HEK293 (cell line): ENCODE measurements at regions not wholly inside any gene's neighbourhood (a gene's known extent, or its start where the extent isn't known, plus 50 kb on each side); places are given as distances from the start of the nearest gene placed in this dataset.

ENCODE experiments used
- CTCF ChIA-PET: fragments of 350-600 bp; formaldehyde crosslinking; extraction: SDS; loops from one replicate; lab custom pipeline; 2021; ENCODE audit warnings: antibody characterized with exemption; lab: Yijun Ruan, JAX
- POLR2A ChIA-PET: fragments of 300-600 bp; formaldehyde crosslinking; extraction: SDS; loops from one replicate; lab custom pipeline; 2020; ENCODE audit warnings: antibody characterized with exemption, inconsistent platforms; lab: Yijun Ruan, JAX
- H3K27ac ChIP-seq: fragments of 200-500 bp; sonication (Bioruptor generic); 2 replicates; pipeline ENCODE4 v1.5.1; 2014; ENCODE audit warnings: low read depth, low read length, control low read depth, inconsistent platforms; ENCODE audit errors: extremely low read depth
- H3K36me3 ChIP-seq, 2 experiments: fragments of 200-500 bp in 1 of 2; sonication (Bioruptor generic) in 1 of 2; 1 replicate in 1 of 2; 2 replicates in 1 of 2; pipeline ENCODE4 v1.5.1; 2014 to 2017; ENCODE audit warnings: inconsistent platforms in 2 of 2, low read length in 2 of 2; ENCODE audit not compliant: control insufficient read depth in 2 of 2, insufficient read depth in 1 of 2
- H3K4me1 ChIP-seq: fragments of 200-500 bp; sonication (Bioruptor generic); 2 replicates; pipeline ENCODE4 v1.5.1; 2014; ENCODE audit warnings: mild to moderate bottlenecking, low read length, inconsistent platforms; ENCODE audit not compliant: control insufficient read depth, insufficient read depth
- H3K4me3 ChIP-seq: 2 replicates; pipeline ENCODE4 v1.5.1; 2011; ENCODE audit warnings: low read depth, mild to moderate bottlenecking, control low read depth, low read length, moderate library complexity
- H3K9me3 ChIP-seq: fragments of 200-500 bp; sonication (Bioruptor generic); 2 replicates; pipeline ENCODE4 v1.5.1; 2014; ENCODE audit warnings: low read depth, low read length, inconsistent platforms; ENCODE audit not compliant: control insufficient read depth, insufficient read depth
- BCL6B ChIP-seq: fragments of 450-650 bp; formaldehyde crosslinking; IDR thresholded peaks from 2 replicates; pipeline ENCODE4 v1.5.1; 2017; ENCODE audit warnings: missing biosample characterization, missing genetic modification characterization
- CTCF ChIP-seq: fragments of 450-650 bp; formaldehyde crosslinking; IDR thresholded peaks from 2 replicates; pipeline ENCODE4 v1.5.1; 2016; ENCODE audit warnings: missing biosample characterization, missing genetic modification characterization
- GLI4 ChIP-seq: fragments of 450-650 bp; formaldehyde crosslinking; IDR thresholded peaks from 2 replicates; pipeline ENCODE4 v1.5.1; 2016; ENCODE audit warnings: missing biosample characterization, missing genetic modification characterization
- GLIS2 ChIP-seq: fragments of 450-650 bp; formaldehyde crosslinking; IDR thresholded peaks from 2 replicates; pipeline ENCODE4 v1.5.1; 2016; ENCODE audit warnings: missing biosample characterization, missing genetic modification characterization
- SCRT1 ChIP-seq: fragments of 450-650 bp; formaldehyde crosslinking; IDR thresholded peaks from 2 replicates; pipeline ENCODE4 v1.5.1; 2016; ENCODE audit warnings: missing biosample characterization, missing genetic modification characterization, borderline replicate concordance
- SP7 ChIP-seq: fragments of 450-650 bp; formaldehyde crosslinking; IDR thresholded peaks from 2 replicates; pipeline ENCODE4 v1.5.1; 2016; ENCODE audit warnings: missing biosample characterization, missing genetic modification characterization
- WT1 ChIP-seq: fragments of 450-650 bp; formaldehyde crosslinking; IDR thresholded peaks from 2 replicates; pipeline ENCODE4 v1.5.1; 2016; ENCODE audit warnings: missing biosample characterization, missing genetic modification characterization
- YY1 ChIP-seq: fragments of 450-650 bp; formaldehyde crosslinking; IDR thresholded peaks from 2 replicates; pipeline ENCODE4 v1.5.1; 2018; ENCODE audit warnings: missing biosample characterization, missing genetic modification characterization
- ZBTB49 ChIP-seq: fragments of 450-650 bp; formaldehyde crosslinking; IDR thresholded peaks from 2 replicates; pipeline ENCODE4 v1.5.1; 2016; ENCODE audit warnings: missing biosample characterization, missing genetic modification characterization, low read depth
- ZBTB7A ChIP-seq: fragments of 450-650 bp; formaldehyde crosslinking; IDR thresholded peaks from 2 replicates; pipeline ENCODE4 v1.5.1; 2016; ENCODE audit warnings: low read depth, missing biosample characterization, missing genetic modification characterization
- ZEB2 ChIP-seq: fragments of 450-650 bp; formaldehyde crosslinking; IDR thresholded peaks from 2 replicates; pipeline ENCODE4 v1.5.1; 2016; ENCODE audit warnings: missing biosample characterization, missing genetic modification characterization
- ZNF140 ChIP-seq: fragments of 450-650 bp; formaldehyde crosslinking; IDR thresholded peaks from 2 replicates; pipeline ENCODE4 v1.5.1; 2016; ENCODE audit warnings: missing biosample characterization, missing genetic modification characterization
- ZNF223 ChIP-seq: fragments of 450-650 bp; formaldehyde crosslinking; IDR thresholded peaks from 2 replicates; pipeline ENCODE4 v1.5.1; 2016; ENCODE audit warnings: missing biosample characterization, missing genetic modification characterization
- ZNF248 ChIP-seq: fragments of 450-650 bp; formaldehyde crosslinking; IDR thresholded peaks from 2 replicates; pipeline ENCODE4 v1.5.1; 2017; ENCODE audit warnings: missing biosample characterization, missing genetic modification characterization
- ZNF280C ChIP-seq: fragments of 450-650 bp; formaldehyde crosslinking; IDR thresholded peaks from 2 replicates; pipeline ENCODE4 v1.5.1; 2016; ENCODE audit warnings: missing biosample characterization, missing genetic modification characterization
- ZNF366 ChIP-seq: fragments of 450-650 bp; formaldehyde crosslinking; conservative IDR thresholded peaks from 2 replicates; pipeline ENCODE4 v1.5.1; 2016; ENCODE audit warnings: missing biosample characterization, missing genetic modification characterization
- ZNF398 ChIP-seq: fragments of 450-650 bp; formaldehyde crosslinking; IDR thresholded peaks from 2 replicates; pipeline ENCODE4 v1.5.1; 2017; ENCODE audit warnings: missing biosample characterization, missing genetic modification characterization
- ZNF580 ChIP-seq: fragments of 450-650 bp; formaldehyde crosslinking; IDR thresholded peaks from 2 replicates; pipeline ENCODE4 v1.5.1; 2016; ENCODE audit warnings: missing biosample characterization, missing genetic modification characterization
- ZNF600 ChIP-seq: fragments of 450-650 bp; formaldehyde crosslinking; IDR thresholded peaks from 2 replicates; pipeline ENCODE4 v1.5.1; 2016; ENCODE audit warnings: missing biosample characterization, missing genetic modification characterization
- ZNF624 ChIP-seq: fragments of 450-650 bp; formaldehyde crosslinking; IDR thresholded peaks from 2 replicates; pipeline ENCODE4 v1.5.1; 2017; ENCODE audit warnings: missing biosample characterization, missing genetic modification characterization
- ZNF785 ChIP-seq: fragments of 450-650 bp; formaldehyde crosslinking; IDR thresholded peaks from 2 replicates; pipeline ENCODE4 v1.5.1; 2016; ENCODE audit warnings: missing biosample characterization, missing genetic modification characterization
- ZXDB ChIP-seq: fragments of 450-650 bp; formaldehyde crosslinking; IDR thresholded peaks from 2 replicates; pipeline ENCODE4 v1.5.1; 2016; ENCODE audit warnings: missing biosample characterization, missing genetic modification characterization

- no peak overlapping the region for H3K27ac ChIP-seq
- H3K4me1 ChIP-seq: no peaks in the 10 kb centered on the region
- no peak overlapping the region for H3K4me3 ChIP-seq
- no peaks in the 10 kb centered on the region for H3K9me3 ChIP-seq
- TF ChIP-seq GLI4 (tag by site-specific recombination) (no peak), ZNF223 (no peak), ZBTB7A (tag by site-specific recombination) (no peak), ZNF280C (no peak), ZXDB (tag by site-specific recombination) (no peak), ZNF600 (tag by site-specific recombination) (no peak), ZNF140 (tag by site-specific recombination) (no peak), ZBTB49 (tag by site-specific recombination) (no peak), SCRT1 (tag by site-specific recombination) (no peak)
- no peaks in the 10 kb centered on the region for H3K36me3 ChIP-seq
- CTCF ChIA-PET: interaction anchor here (0.6 to 4.2 kb wide), 10 partner anchors 13 to 282 kb away, joined by 3 to 23 read pairs (median 6); no protein-coding TSS in a partner anchor
- POLR2A ChIA-PET: no interaction called here
These were observed 274.6 kb downstream of the BUD13 start for GRCh38 chr11:116498161-116498560.

GRCh38 chr11:116492600-116492999, 280.2 kb downstream of the BUD13 start:
- Histone ChIP-seq H3K4me1 (no peaks in the 10 kb centered on the region), H3K27ac (no peak overlapping the region), H3K4me3 (no peak overlapping the region), H3K9me3 (no peaks in the 10 kb centered on the region), H3K36me3 (no peaks in the 10 kb centered on the region)
- ChIA-PET CTCF (interaction anchor here (0.7 kb wide), 1 partner anchor 118 kb away, joined by 4 read pairs; no protein-coding TSS in a partner anchor), POLR2A (no interaction called here)
- TF ChIP-seq ZNF785 (tag by site-specific recombination): no peak

- POLR2A ChIA-PET: no interaction called here
- H3K4me3 ChIP-seq: no peak overlapping the region
- H3K36me3 ChIP-seq: no peaks in the 10 kb centered on the region
- H3K9me3 ChIP-seq: no peaks in the 10 kb centered on the region
- no peaks in the 10 kb centered on the region for H3K4me1 ChIP-seq
- CTCF ChIA-PET: interaction anchor here (1.1 kb wide), 1 partner anchor 34 kb away, joined by 3 read pairs; no protein-coding TSS in a partner anchor
- no peak overlapping the region for H3K27ac ChIP-seq
- TF ChIP-seq GLIS2 (tag by site-specific recombination) (no peak), ZNF600 (tag by site-specific recombination) (no peak), ZEB2 (tag by site-specific recombination) (no peak), ZNF398 (tag by site-specific recombination) (no peak), ZNF624 (tag by site-specific recombination) (no peak), YY1 (tag by site-specific recombination) (no peak), WT1 (no peak), ZNF580 (tag by site-specific recombination) (no peak), BCL6B (tag by site-specific recombination) (no peak), ZNF366 (no peak), ZNF248 (tag by site-specific recombination) (no peak), CTCF (no peak), SP7 (no peak)
These were observed 283.9 kb downstream of the BUD13 start for GRCh38 chr11:116488836-116489389.
